ENCODE measurements at regions not wholly inside any gene's neighbourhood (a gene's known extent, or its start where the extent isn't known, plus 50 kb on each side); places are given as distances from the start of the nearest gene placed in this dataset.

- H3K36me3 Mint-ChIP-seq (ENCODE audit: unreplicated experiment), result no peaks in the 10 kb centered on the region
- peaks cover 9% of the 10 kb centered on the region for H3K27me3 Mint-ChIP-seq (ENCODE audit: unreplicated experiment)
- H3K4me1 Mint-ChIP-seq (ENCODE audit: low read depth, unreplicated experiment), result peaks cover 10% of the 10 kb centered on the region
- peaks cover 7% of the 10 kb centered on the region for H3K9me3 Mint-ChIP-seq (ENCODE audit: unreplicated experiment)
- DNase-seq, result no peak
- no peak overlapping the region for H3K4me3 Mint-ChIP-seq (ENCODE audit: unreplicated experiment)
- TF ChIP-seq CTCF (IDR thresholded peaks at IDR 0.05; ENCODE audit: partially characterized antibody, unreplicated experiment), result no peak
- H3K27ac Mint-ChIP-seq (ENCODE audit: unreplicated experiment), result no peak overlapping the region
Observed at GRCh38 chr21:40915114-40915513, 68.2 kb upstream of the DSCAM start.

- no peaks in the 10 kb centered on the region for H3K27me3 Mint-ChIP-seq (ENCODE audit: unreplicated experiment)
- peaks cover 5% of the 10 kb centered on the region for H3K9me3 Mint-ChIP-seq (ENCODE audit: unreplicated experiment)
- peaks cover 7% of the 10 kb centered on the region for H3K36me3 Mint-ChIP-seq (ENCODE audit: unreplicated experiment)
- H3K4me3 Mint-ChIP-seq (ENCODE audit: unreplicated experiment), result no peak overlapping the region
- DNase-seq, result no peak
- H3K27ac Mint-ChIP-seq (ENCODE audit: unreplicated experiment), result no peak overlapping the region
- H3K4me1 Mint-ChIP-seq (ENCODE audit: low read depth, unreplicated experiment), result no peaks in the 10 kb centered on the region
- TF ChIP-seq CTCF (IDR thresholded peaks at IDR 0.05; ENCODE audit: partially characterized antibody, unreplicated experiment), result no peak
Observed at GRCh38 chr21:40923407-40923806, 76.4 kb upstream of the DSCAM start.

GRCh38 chr21:40923901-40924300 is 76.9 kb upstream of the DSCAM start:
- Mint-ChIP-seq H3K4me1 (ENCODE audit: low read depth, unreplicated experiment) (no peaks in the 10 kb centered on the region), H3K27me3 (ENCODE audit: unreplicated experiment) (no peaks in the 10 kb centered on the region), H3K4me3 (ENCODE audit: unreplicated experiment) (no peak overlapping the region), H3K9me3 (ENCODE audit: unreplicated experiment) (peaks cover 5% of the 10 kb centered on the region), H3K27ac (ENCODE audit: unreplicated experiment) (no peak overlapping the region), H3K36me3 (ENCODE audit: unreplicated experiment) (peaks cover 10% of the 10 kb centered on the region)
- TF ChIP-seq CTCF (IDR thresholded peaks at IDR 0.05; ENCODE audit: partially characterized antibody, unreplicated experiment), result no peak
- no peak for DNase-seq

GRCh38 chr21:40924641-40925040 is 77.7 kb upstream of the DSCAM start:
- H3K27me3 Mint-ChIP-seq (ENCODE audit: unreplicated experiment), result no peaks in the 10 kb centered on the region
- peaks cover 15% of the 10 kb centered on the region for H3K36me3 Mint-ChIP-seq (ENCODE audit: unreplicated experiment)
- TF ChIP-seq CTCF (IDR thresholded peaks at IDR 0.05; ENCODE audit: partially characterized antibody, unreplicated experiment), result no peak
- H3K27ac Mint-ChIP-seq (ENCODE audit: unreplicated experiment), result no peak overlapping the region
- no peak overlapping the region for H3K4me3 Mint-ChIP-seq (ENCODE audit: unreplicated experiment)
- DNase-seq, result no peak
- H3K4me1 Mint-ChIP-seq (ENCODE audit: low read depth, unreplicated experiment), result no peaks in the 10 kb centered on the region
- peaks cover 7% of the 10 kb centered on the region for H3K9me3 Mint-ChIP-seq (ENCODE audit: unreplicated experiment)

GRCh38 chr21:40926238-40926637 is 79.3 kb upstream of the DSCAM start:
- no peak overlapping the region for H3K4me3 Mint-ChIP-seq (ENCODE audit: unreplicated experiment)
- peaks cover 1% of the 10 kb centered on the region for H3K27me3 Mint-ChIP-seq (ENCODE audit: unreplicated experiment)
- DNase-seq, result no peak
- peaks cover 10% of the 10 kb centered on the region for H3K9me3 Mint-ChIP-seq (ENCODE audit: unreplicated experiment)
- peaks cover 21% of the 10 kb centered on the region for H3K36me3 Mint-ChIP-seq (ENCODE audit: unreplicated experiment)
- TF ChIP-seq CTCF (IDR thresholded peaks at IDR 0.05; ENCODE audit: partially characterized antibody, unreplicated experiment), result no peak
- no peak overlapping the region for H3K27ac Mint-ChIP-seq (ENCODE audit: unreplicated experiment)
- no peaks in the 10 kb centered on the region for H3K4me1 Mint-ChIP-seq (ENCODE audit: low read depth, unreplicated experiment)
